HepG2 (cell line): ENCODE measurements at regions not wholly inside any gene's neighbourhood (a gene's known extent, or its start where the extent isn't known, plus 50 kb on each side); places are given as distances from the start of the nearest gene placed in this dataset.

ENCODE experiments used
- ATAC-seq: fragments of 200-7000 bp; cut with Tn5 transposase; 3 replicates; pipeline ENCODE4 v1.9.1; 2020; ENCODE audit warnings: mild to moderate bottlenecking, moderate library complexity
- BruUV-seq: library from RNA; stranded (reverse); fragments of 400-500 nt; replicated peaks from 2 replicates; lab custom pipeline; 2021; lab: Mats Ljungman, UMichigan
- CTCF ChIA-PET: fragments of 300-600 bp; formaldehyde crosslinking; extraction: SDS; loops from one replicate; lab custom pipeline; 2021; ENCODE audit warnings: low total read pairs, inconsistent platforms, low intra/inter-chr PET ratio; lab: Yijun Ruan, JAX
- POLR2A ChIA-PET: fragments of 350-600 bp; sonication (Branson Sonifier 250); formaldehyde crosslinking; loops from one replicate; lab custom pipeline; 2020; ENCODE audit warnings: antibody characterized with exemption, inconsistent platforms; lab: Yijun Ruan, JAX
- DNase-seq: peaks from one replicate; pipeline ENCODE4 v3.0.0-alpha.2; 2015; ENCODE audit warnings: low spot score
- FAIRE-seq: peaks from 3 replicates; lab custom pipeline; 2011; peaks lifted over from hg19 to GRCh38; lab: Jason Lieb, UNC
- H2AFZ ChIP-seq: one replicate; pipeline ENCODE4 v1.6.1; 2011; ENCODE audit warnings: low read length, inconsistent platforms
- H3K27ac ChIP-seq: fragments of 300-600 bp; 3 replicates; pipeline ENCODE4 v1.8.0; 2011; ENCODE audit warnings: mixed run types, mild to moderate bottlenecking, mixed read lengths, low read length, inconsistent platforms; ENCODE audit not compliant: insufficient read depth; ENCODE audit errors: extremely low read length
- H3K27me3 ChIP-seq, 2 experiments: fragments of 200-600 bp in 1 of 2; 2 replicates in 1 of 2; 3 replicates in 1 of 2; pipeline versions ENCODE4 v1.6.0 to v1.8.0; 2011; ENCODE audit warnings: low read length in 2 of 2, mild to moderate bottlenecking in 2 of 2, moderate library complexity in 2 of 2, inconsistent platforms in 1 of 2; ENCODE audit not compliant: insufficient read depth in 2 of 2, control insufficient read depth in 1 of 2
- H3K36me3 ChIP-seq, 2 experiments: fragments of 200-600 bp in 1 of 2; replicated peaks in 1 of 2; 2 replicates in 1 of 2; 3 replicates in 1 of 2; pipeline versions ENCODE4 v1.5.1 to v1.8.0; 2011; ENCODE audit warnings: low read length in 2 of 2, inconsistent platforms in 1 of 2; ENCODE audit not compliant: insufficient read depth in 2 of 2, control insufficient read depth in 1 of 2
- H3K4me1 ChIP-seq: 2 replicates; pipeline ENCODE4 v1.5.1; 2012; ENCODE audit warnings: low read length, inconsistent platforms; ENCODE audit not compliant: insufficient read depth
- H3K4me2 ChIP-seq: 2 replicates; pipeline ENCODE4 v1.6.0; 2011; ENCODE audit warnings: low read depth, low read length, inconsistent platforms
- H3K4me3 ChIP-seq, 3 experiments: fragments of 200-600 bp in 1 of 3; sonication (generic), shearing (Covaris generic) in 1 of 3; replicated peaks in 1 of 3; 2 replicates each; pipeline ENCODE4 v1.5.1; 2011 to 2016; ENCODE audit warnings: low read length in 3 of 3, inconsistent platforms in 2 of 3, low read depth in 2 of 3, mild to moderate bottlenecking in 2 of 3, control low read depth in 1 of 3, mixed read lengths in 1 of 3; ENCODE audit not compliant: insufficient read depth in 1 of 3
- H3K79me2 ChIP-seq: one replicate; pipeline ENCODE4 v1.6.1; 2011; ENCODE audit warnings: low read length, inconsistent platforms; ENCODE audit not compliant: insufficient read depth
- H3K9ac ChIP-seq: 2 replicates; pipeline ENCODE4 v1.6.0; 2011; ENCODE audit warnings: mild to moderate bottlenecking, low read depth, low read length, inconsistent platforms; ENCODE audit not compliant: insufficient read depth
- H3K9me3 ChIP-seq: 2 replicates; pipeline ENCODE4 v1.5.1; 2012; ENCODE audit warnings: mild to moderate bottlenecking, low read length
- H4K20me1 ChIP-seq: 2 replicates; pipeline ENCODE4 v1.6.0; 2011; ENCODE audit warnings: inconsistent platforms, mild to moderate bottlenecking, low read length, moderate library complexity; ENCODE audit not compliant: insufficient read depth
- EP300 ChIP-seq, 3 experiments: sonication (generic) in 1 of 3; formaldehyde crosslinking in 1 of 3; IDR thresholded peaks; 2 replicates each; pipeline versions ENCODE4 v1.5.1 to v1.6.1; 2011 to 2020; ENCODE audit warnings: low read depth in 2 of 3, low read length in 2 of 3, borderline replicate concordance in 1 of 3, improper control_type of control experiment in 1 of 3, mild to moderate bottlenecking in 1 of 3, missing genetic modification reagents in 1 of 3, moderate library complexity in 1 of 3
- NFYB ChIP-seq: sonication (generic); formaldehyde crosslinking; IDR thresholded peaks from 2 replicates; pipeline ENCODE4 v1.4.0; 2020; ENCODE audit warnings: missing genetic modification reagents
- NKX3-1 ChIP-seq: sonication (generic); formaldehyde crosslinking; IDR thresholded peaks from 2 replicates; pipeline ENCODE4 v1.5.0; 2020; ENCODE audit warnings: missing genetic modification reagents
- RAD51 ChIP-seq: fragments of 450-650 bp; IDR thresholded peaks from 2 replicates; pipeline ENCODE4 v1.6.1; 2016; ENCODE audit warnings: borderline replicate concordance
- ZNF121 ChIP-seq: sonication (generic); formaldehyde crosslinking; IDR thresholded peaks from 2 replicates; pipeline ENCODE4 v1.5.0; 2020; ENCODE audit warnings: mild to moderate bottlenecking, missing genetic modification reagents
- ZNF644 ChIP-seq: IDR thresholded peaks from 2 replicates; pipeline ENCODE4 v1.6.1; 2016; ENCODE audit warnings: low read depth
- ZNF788 ChIP-seq: sonication (generic); formaldehyde crosslinking; IDR thresholded peaks from 2 replicates; pipeline ENCODE4 v1.5.0; 2020; ENCODE audit warnings: mild to moderate bottlenecking, missing genetic modification reagents, borderline replicate concordance
- WGBS: methylation state at CpG from one replicate; pipeline ENCODE4 v1.1.6; 2017; ENCODE audit warnings: low lambda C conversion rate; 5-methylcytosine and 5-hydroxymethylcytosine counted together
- in situ Hi-C: cut with HindIII; loops from 2 replicates; pipeline ENCODE4 v1.10.0; 2017; ENCODE audit warnings: low pct_unique_long_range_greater_than_20kb; ENCODE audit not compliant: extremely low pct_ligation_motif_present
- intact Hi-C: fragments of 100-400 bp; cut with micrococcal nuclease; formaldehyde crosslinking; loops from one replicate; pipeline ENCODE4 v1.10.0; 2022; ENCODE audit not compliant: unreplicated experiment
- TF ChIP-seq, protein P1 (sequence below), 2 experiments: sonication (generic) in 1 of 2; formaldehyde crosslinking in 1 of 2; IDR thresholded peaks; 2 replicates each; pipeline versions ENCODE4 v1.4.0 to v1.6.1; 2016 to 2020; ENCODE audit warnings: borderline replicate concordance in 1 of 2, low read depth in 1 of 2, mild to moderate bottlenecking in 1 of 2, missing genetic modification reagents in 1 of 2
- TF ChIP-seq, protein P2 (sequence below): sonication (generic); formaldehyde crosslinking; IDR thresholded peaks from 2 replicates; pipeline ENCODE4 v1.5.0; 2020; ENCODE audit warnings: mild to moderate bottlenecking, missing genetic modification reagents

DNA sequence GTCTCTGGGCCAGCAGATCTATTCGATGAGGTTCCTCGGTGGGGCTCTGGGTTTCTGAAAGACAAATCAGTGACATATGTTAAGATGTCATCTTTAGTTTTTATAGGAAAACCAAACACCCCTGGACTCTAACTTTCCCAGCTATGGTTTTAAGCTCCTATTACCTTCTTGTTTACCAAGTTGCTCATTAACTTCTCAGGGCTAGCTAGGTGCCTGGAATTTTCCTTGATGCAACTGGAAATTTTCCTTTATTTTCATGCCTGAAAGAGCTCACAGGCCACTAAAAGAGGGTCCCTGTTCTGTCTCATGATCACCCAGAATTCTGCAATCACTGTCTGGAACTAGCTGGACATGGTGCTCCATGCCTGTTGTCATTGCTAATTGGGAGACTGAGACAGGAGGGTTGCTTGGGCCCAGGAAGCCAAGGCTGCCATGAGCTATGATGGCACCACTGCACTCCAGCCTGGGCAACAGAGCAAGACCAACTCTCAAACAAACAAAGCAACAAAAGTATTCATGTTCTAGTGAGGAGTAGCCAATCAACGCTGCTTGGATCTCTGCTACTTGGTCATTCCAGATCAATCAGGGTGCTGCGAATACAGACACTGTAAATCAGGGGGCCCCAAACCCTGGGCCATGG lies 1173.5 kb upstream of the AUTS2 start:
- intact Hi-C loops, result no loop called here

More for the DNA sequence above, 1173.5 kb upstream of the AUTS2 start:
- H3K36me3 ChIP-seq, result no peaks in the 10 kb centered on the region
- H3K9ac ChIP-seq, result no peak overlapping the region
- TF ChIP-seq ZNF788 (CRISPR knock-in tag) (no peak), NFYB (CRISPR knock-in tag) (no peak), NKX3-1 (CRISPR knock-in tag) (no peak), ZNF121 (CRISPR knock-in tag) (peak; percentile 79), ZNF644 (CRISPR knock-in tag) (peak; percentile 87), EP300 (IDR thresholded peaks at IDR 0.05; ENCODE audit: low read depth in 2 of 2, low read length in 2 of 2) (no peak), EP300 (CRISPR knock-in tag; IDR thresholded peaks at IDR 0.05; ENCODE audit: borderline replicate concordance) (no peak), RAD51 (no peak)
- TF ChIP-seq, protein P1, sequence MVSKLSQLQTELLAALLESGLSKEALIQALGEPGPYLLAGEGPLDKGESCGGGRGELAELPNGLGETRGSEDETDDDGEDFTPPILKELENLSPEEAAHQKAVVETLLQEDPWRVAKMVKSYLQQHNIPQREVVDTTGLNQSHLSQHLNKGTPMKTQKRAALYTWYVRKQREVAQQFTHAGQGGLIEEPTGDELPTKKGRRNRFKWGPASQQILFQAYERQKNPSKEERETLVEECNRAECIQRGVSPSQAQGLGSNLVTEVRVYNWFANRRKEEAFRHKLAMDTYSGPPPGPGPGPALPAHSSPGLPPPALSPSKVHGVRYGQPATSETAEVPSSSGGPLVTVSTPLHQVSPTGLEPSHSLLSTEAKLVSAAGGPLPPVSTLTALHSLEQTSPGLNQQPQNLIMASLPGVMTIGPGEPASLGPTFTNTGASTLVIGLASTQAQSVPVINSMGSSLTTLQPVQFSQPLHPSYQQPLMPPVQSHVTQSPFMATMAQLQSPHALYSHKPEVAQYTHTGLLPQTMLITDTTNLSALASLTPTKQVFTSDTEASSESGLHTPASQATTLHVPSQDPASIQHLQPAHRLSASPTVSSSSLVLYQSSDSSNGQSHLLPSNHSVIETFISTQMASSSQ (IDR thresholded peaks at IDR 0.05; ENCODE audit: low read depth), result no peak
- TF ChIP-seq, protein P1 (CRISPR knock-in tag; IDR thresholded peaks at IDR 0.05; ENCODE audit: borderline replicate concordance), result peak; percentile 24; the same call in 1 of the 2 replicates
- TF ChIP-seq, protein P2, sequence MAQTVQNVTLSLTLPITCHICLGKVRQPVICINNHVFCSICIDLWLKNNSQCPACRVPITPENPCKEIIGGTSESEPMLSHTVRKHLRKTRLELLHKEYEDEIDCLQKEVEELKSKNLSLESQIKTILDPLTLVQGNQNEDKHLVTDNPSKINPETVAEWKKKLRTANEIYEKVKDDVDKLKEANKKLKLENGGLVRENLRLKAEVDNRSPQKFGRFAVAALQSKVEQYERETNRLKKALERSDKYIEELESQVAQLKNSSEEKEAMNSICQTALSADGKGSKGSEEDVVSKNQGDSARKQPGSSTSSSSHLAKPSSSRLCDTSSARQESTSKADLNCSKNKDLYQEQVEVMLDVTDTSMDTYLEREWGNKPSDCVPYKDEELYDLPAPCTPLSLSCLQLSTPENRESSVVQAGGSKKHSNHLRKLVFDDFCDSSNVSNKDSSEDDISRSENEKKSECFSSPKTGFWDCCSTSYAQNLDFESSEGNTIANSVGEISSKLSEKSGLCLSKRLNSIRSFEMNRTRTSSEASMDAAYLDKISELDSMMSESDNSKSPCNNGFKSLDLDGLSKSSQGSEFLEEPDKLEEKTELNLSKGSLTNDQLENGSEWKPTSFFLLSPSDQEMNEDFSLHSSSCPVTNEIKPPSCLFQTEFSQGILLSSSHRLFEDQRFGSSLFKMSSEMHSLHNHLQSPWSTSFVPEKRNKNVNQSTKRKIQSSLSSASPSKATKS (CRISPR knock-in tag), result no peak
- TF ChIP-seq, all 625 proteins: peak for 3
- in situ Hi-C loops, result no loop called here
- 51% methylated on average over 4 of the region's 4 CpGs for WGBS
- Histone ChIP-seq H3K27ac (no peak overlapping the region), H3K4me3 (no peak overlapping the region), H3K79me2 (no peaks in the 10 kb centered on the region), H4K20me1 (no peaks in the 10 kb centered on the region), H3K27me3 (no peaks in the 10 kb centered on the region; a peak in 1 of 5 replicates), H3K4me2 (no peak overlapping the region), H3K9me3 (peaks cover 9% of the 10 kb centered on the region; the same call in 1 of the 2 replicates), H2AFZ (no peak overlapping the region), H3K4me1 (peaks cover 18% of the 10 kb centered on the region)
- FAIRE-seq (no peak), DNase-seq (peak; percentile 7), ATAC-seq (peak; percentile 71)
- BruUV-seq, result no TSS peak
- ChIA-PET CTCF (no interaction called here), POLR2A (no interaction called here)
